PFSK-1 (cell line): ENCODE measurements at regions not wholly inside any gene's neighbourhood (a gene's known extent, or its start where the extent isn't known, plus 50 kb on each side); places are given as distances from the start of the nearest gene placed in this dataset.

Source experiments
- FOXP2 ChIP-seq: optimal IDR thresholded peaks from 2 replicates; pipeline ENCODE3; 2011; ENCODE audit warnings: borderline replicate concordance, control low read depth, inconsistent platforms; ENCODE audit not compliant: insufficient read depth; ENCODE audit errors: extremely low read length, extremely low read depth
- POLR2AphosphoS5 ChIP-seq: IDR thresholded peaks from 2 replicates; pipeline ENCODE4 v1.6.1; 2012; ENCODE audit warnings: low read depth, mild to moderate bottlenecking, control low read depth, low read length, moderate library complexity
- REST ChIP-seq, 2 experiments: IDR thresholded peaks; 2 replicates each; pipeline versions ENCODE4 v1.6.1 to v1.8.0; 2011 to 2012; ENCODE audit warnings: low read depth in 2 of 2, low read length in 2 of 2, control low read depth in 1 of 2, inconsistent platforms in 1 of 2, mild to moderate bottlenecking in 1 of 2, moderate library complexity in 1 of 2; ENCODE audit not compliant: insufficient read depth in 1 of 2
- SIN3A ChIP-seq: IDR thresholded peaks from 2 replicates; pipeline ENCODE4 v1.6.1; 2012; ENCODE audit warnings: mild to moderate bottlenecking, low read length, moderate library complexity, borderline replicate concordance; ENCODE audit not compliant: insufficient read depth
- TAF1 ChIP-seq: IDR thresholded peaks from 2 replicates; pipeline ENCODE4 v1.6.1; 2012; ENCODE audit warnings: low read length, control low read depth, borderline replicate concordance; ENCODE audit not compliant: insufficient read depth

- TF ChIP-seq TAF1: no peak
- no peak for TF ChIP-seq POLR2AphosphoS5
- no peak for TF ChIP-seq FOXP2
- no peak for TF ChIP-seq REST (IDR thresholded peaks at IDR 0.05; ENCODE audit: insufficient read depth in 1 of 2, low read depth in 2 of 2, low read length in 2 of 2)
- TF ChIP-seq SIN3A: no peak
Measured at GRCh38 chr5:40401284-40402006, 278.3 kb upstream of the PTGER4 start.

- TF ChIP-seq POLR2AphosphoS5 (no peak), FOXP2 (no peak), TAF1 (no peak), REST (IDR thresholded peaks at IDR 0.05; ENCODE audit: insufficient read depth in 1 of 2, low read depth in 2 of 2, low read length in 2 of 2) (no peak), SIN3A (no peak)
Measured at GRCh38 chr5:40400245-40400644, 279.5 kb upstream of the PTGER4 start.

- TF ChIP-seq SIN3A: no peak
- TF ChIP-seq TAF1: no peak
Measured at GRCh38 chr5:40399349-40399748, 280.4 kb upstream of the PTGER4 start.

GRCh38 chr5:40397976-40398375, 281.7 kb upstream of the PTGER4 start:
- TF ChIP-seq SIN3A: no peak
- TF ChIP-seq FOXP2: no peak
- no peak for TF ChIP-seq POLR2AphosphoS5
- TF ChIP-seq REST (IDR thresholded peaks at IDR 0.05; ENCODE audit: insufficient read depth in 1 of 2, low read depth in 2 of 2, low read length in 2 of 2): no peak
- TF ChIP-seq TAF1: no peak

- TF ChIP-seq TAF1 (no peak), REST (IDR thresholded peaks at IDR 0.05; ENCODE audit: insufficient read depth in 1 of 2, low read depth in 2 of 2, low read length in 2 of 2) (no peak), SIN3A (no peak), POLR2AphosphoS5 (no peak), FOXP2 (no peak)
Measured at GRCh38 chr5:40397091-40397490, 282.6 kb upstream of the PTGER4 start.
